Heart left ventricle (tissue), 13 donors: ENCODE measurements at regions not wholly inside any gene's neighbourhood (a gene's known extent, or its start where the extent isn't known, plus 50 kb on each side); places are given as distances from the start of the nearest gene placed in this dataset.

Source experiments
- POLR2A ChIP-seq, 2 donors: fragments of 450-650 bp; IDR thresholded peaks; one replicate each; pipeline ENCODE4 v1.6.1; 2017; ENCODE audit warnings: antibody characterized with exemption in 2 of 2, mild to moderate bottlenecking in 2 of 2, moderate library complexity in 2 of 2
- TF ChIP-seq, protein P1 (sequence below), 12 donors: fragments of 200-600 bp; sonication (generic) in 4 of 12; IDR thresholded peaks; one replicate each; pipeline versions ENCODE4 v1.5.0 to v1.8.0; 2018 to 2022; ENCODE audit warnings: antibody characterized with exemption in 12 of 12, mild to moderate bottlenecking in 5 of 12
- donor health status: ischemic (EF 13 %, LVEDD 7.1; RV severe dilation, severe dysfunction).
- donor health status: DM: no; HTN: yes; CAD: no.
- donor health status: DM: no; HTN: no; CAD: no.
- donor health status: ischemic (EF 25% LVEDD 6.9; RV normal size, moderate dysfunction).
- donor health status: ischemic (EF 25% LVEDD 5.7; RV mildly dilated, moderate dysfunction).
- donor health status: ischemic (EF 35%, LVEDD 5.7; RV mildly dilated, moderate dysfunction).
- donor health status: nonischemic (EF 11% LVEDD 7.7; RV severe dilation, severe dysfunction).
- donor health status: DM: yes; HTN: yes; CAD: no.
- donor health status: PGD.
- donor health status: ischemic (EF 29% LVEDD 5.4; RV normal size, mild dysfunction).
- donor health status: nonischemic (EF 23%, LVEDD 6.1; RV moderate dilation, normal function).

DNA sequence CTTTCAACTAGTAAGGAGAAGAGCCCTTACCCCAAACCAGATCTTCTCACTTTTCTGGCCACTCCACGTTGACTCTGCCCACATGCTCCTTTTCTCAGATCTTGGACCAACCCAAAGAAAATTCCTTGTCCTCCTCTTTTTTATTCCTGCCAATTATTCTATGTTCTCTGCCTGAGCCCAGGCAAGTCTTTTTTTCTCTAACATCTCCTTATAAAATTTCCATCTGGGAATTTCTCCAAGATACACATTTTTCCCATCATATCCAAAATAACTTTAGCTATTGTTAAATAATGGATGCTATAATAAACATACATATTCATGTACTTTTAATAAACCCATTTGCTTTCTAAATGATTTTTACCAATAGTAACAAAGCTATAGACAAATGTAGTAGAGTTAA lies 726.0 kb upstream of the ZNF385D start:
- TF ChIP-seq, protein P1, sequence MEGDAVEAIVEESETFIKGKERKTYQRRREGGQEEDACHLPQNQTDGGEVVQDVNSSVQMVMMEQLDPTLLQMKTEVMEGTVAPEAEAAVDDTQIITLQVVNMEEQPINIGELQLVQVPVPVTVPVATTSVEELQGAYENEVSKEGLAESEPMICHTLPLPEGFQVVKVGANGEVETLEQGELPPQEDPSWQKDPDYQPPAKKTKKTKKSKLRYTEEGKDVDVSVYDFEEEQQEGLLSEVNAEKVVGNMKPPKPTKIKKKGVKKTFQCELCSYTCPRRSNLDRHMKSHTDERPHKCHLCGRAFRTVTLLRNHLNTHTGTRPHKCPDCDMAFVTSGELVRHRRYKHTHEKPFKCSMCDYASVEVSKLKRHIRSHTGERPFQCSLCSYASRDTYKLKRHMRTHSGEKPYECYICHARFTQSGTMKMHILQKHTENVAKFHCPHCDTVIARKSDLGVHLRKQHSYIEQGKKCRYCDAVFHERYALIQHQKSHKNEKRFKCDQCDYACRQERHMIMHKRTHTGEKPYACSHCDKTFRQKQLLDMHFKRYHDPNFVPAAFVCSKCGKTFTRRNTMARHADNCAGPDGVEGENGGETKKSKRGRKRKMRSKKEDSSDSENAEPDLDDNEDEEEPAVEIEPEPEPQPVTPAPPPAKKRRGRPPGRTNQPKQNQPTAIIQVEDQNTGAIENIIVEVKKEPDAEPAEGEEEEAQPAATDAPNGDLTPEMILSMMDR (IDR thresholded peaks at IDR 0.05) = no peak
- TF ChIP-seq POLR2A (IDR thresholded peaks at IDR 0.05) = no peak
